ENCODE measurements at regions not wholly inside any gene's neighbourhood (a gene's known extent, or its start where the extent isn't known, plus 50 kb on each side); places are given as distances from the start of the nearest gene placed in this dataset.

DNA sequence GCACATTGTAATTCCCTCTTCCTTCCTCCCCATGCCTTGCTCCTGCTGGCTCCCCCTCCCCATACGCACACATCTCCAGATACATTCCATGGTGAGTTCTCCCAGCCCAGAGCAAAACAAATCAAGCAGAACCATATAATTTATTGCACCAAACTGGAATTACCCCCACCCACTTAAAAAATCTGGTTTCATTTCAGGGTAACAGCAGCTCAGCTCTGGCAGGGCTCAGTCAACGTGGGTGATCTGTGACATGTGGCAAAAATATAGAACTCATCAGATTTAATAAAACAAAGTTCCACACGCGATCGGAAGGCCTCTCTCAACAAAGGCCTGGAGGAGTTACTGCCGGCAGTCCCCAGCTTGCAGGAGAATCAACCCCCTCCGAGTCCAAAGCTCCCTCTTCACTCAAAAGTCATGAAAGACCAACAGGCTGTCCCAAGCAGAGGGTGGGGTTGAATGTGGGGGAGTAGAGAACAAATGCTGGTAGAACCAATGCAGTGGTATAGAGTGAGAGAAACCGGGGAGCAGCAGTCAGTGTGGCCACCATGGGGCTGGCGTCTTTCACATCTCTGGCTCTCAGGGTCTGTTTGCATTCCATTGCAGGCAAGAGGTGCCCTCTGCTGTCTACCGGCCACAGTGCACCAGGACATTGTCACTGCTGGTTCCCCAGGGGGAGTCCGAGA is 323.3 kb upstream of the NT5E start (continued):
- TF ChIP-seq, protein P1, sequence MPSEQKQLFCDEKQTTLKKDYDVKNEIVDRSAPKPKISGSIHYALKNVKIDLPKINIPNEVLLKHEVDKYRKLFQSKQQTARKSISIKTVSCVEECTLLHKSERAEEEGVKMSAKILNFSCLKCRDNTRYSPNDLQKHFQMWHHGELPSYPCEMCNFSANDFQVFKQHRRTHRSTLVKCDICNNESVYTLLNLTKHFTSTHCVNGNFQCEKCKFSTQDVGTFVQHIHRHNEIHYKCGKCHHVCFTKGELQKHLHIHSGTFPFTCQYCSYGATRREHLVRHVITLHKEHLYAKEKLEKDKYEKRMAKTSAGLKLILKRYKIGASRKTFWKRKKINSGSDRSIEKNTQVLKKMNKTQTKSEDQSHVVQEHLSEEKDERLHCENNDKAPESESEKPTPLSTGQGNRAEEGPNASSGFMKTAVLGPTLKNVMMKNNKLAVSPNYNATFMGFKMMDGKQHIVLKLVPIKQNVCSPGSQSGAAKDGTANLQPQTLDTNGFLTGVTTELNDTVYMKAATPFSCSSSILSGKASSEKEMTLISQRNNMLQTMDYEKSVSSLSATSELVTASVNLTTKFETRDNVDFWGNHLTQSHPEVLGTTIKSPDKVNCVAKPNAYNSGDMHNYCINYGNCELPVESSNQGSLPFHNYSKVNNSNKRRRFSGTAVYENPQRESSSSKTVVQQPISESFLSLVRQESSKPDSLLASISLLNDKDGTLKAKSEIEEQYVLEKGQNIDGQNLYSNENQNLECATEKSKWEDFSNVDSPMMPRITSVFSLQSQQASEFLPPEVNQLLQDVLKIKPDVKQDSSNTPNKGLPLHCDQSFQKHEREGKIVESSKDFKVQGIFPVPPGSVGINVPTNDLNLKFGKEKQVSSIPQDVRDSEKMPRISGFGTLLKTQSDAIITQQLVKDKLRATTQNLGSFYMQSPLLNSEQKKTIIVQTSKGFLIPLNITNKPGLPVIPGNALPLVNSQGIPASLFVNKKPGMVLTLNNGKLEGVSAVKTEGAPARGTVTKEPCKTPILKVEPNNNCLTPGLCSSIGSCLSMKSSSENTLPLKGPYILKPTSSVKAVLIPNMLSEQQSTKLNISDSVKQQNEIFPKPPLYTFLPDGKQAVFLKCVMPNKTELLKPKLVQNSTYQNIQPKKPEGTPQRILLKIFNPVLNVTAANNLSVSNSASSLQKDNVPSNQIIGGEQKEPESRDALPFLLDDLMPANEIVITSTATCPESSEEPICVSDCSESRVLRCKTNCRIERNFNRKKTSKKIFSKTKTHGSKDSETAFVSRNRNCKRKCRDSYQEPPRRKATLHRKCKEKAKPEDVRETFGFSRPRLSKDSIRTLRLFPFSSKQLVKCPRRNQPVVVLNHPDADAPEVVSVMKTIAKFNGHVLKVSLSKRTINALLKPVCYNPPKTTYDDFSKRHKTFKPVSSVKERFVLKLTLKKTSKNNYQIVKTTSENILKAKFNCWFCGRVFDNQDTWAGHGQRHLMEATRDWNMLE (tag by site-specific recombination; conservative IDR thresholded peaks at IDR 0.05; ENCODE audit: low read depth), result peak; percentile 41; the same call in 1 of the 2 replicates
- peak; percentile 40; the same call in 1 of the 2 replicates for TF ChIP-seq ZEB2 (tag by site-specific recombination; IDR thresholded peaks at IDR 0.05)
- TF ChIP-seq, protein P2, sequence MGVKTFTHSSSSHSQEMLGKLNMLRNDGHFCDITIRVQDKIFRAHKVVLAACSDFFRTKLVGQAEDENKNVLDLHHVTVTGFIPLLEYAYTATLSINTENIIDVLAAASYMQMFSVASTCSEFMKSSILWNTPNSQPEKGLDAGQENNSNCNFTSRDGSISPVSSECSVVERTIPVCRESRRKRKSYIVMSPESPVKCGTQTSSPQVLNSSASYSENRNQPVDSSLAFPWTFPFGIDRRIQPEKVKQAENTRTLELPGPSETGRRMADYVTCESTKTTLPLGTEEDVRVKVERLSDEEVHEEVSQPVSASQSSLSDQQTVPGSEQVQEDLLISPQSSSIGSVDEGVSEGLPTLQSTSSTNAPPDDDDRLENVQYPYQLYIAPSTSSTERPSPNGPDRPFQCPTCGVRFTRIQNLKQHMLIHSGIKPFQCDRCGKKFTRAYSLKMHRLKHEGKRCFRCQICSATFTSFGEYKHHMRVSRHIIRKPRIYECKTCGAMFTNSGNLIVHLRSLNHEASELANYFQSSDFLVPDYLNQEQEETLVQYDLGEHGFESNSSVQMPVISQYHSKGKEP (tag by site-specific recombination; IDR thresholded peaks at IDR 0.05), result peak; percentile 3; the same call in 1 of the 2 replicates
- TF ChIP-seq ZNF561 (tag by site-specific recombination; IDR thresholded peaks at IDR 0.05; ENCODE audit: borderline replicate concordance), result peak; percentile 47; the same call in 1 of the 2 replicates
- TF ChIP-seq REPIN1 (tag by site-specific recombination; IDR thresholded peaks at IDR 0.05; ENCODE audit: low read depth), result peak; percentile 33; the same call in 1 of the 2 replicates
- TF ChIP-seq ZNF391 (tag by site-specific recombination; IDR thresholded peaks at IDR 0.05; ENCODE audit: borderline replicate concordance, low read depth), result no peak
- TF ChIP-seq YY1 (tag by site-specific recombination; IDR thresholded peaks at IDR 0.05), result 0 out of 2 replicates have a peak, but pooled peaks have one; percentile 15
- no peak for TF ChIP-seq WT1 (tag by site-specific recombination; IDR thresholded peaks at IDR 0.05)
- TF ChIP-seq ZNF837 (tag by site-specific recombination; IDR thresholded peaks at IDR 0.05), result no peak
- TF ChIP-seq ZNF768 (tag by site-specific recombination; IDR thresholded peaks at IDR 0.05), result 0 out of 2 replicates have a peak, but pooled peaks have one; percentile 4
- TF ChIP-seq ZNF660 (tag by site-specific recombination; IDR thresholded peaks at IDR 0.05), result peak; percentile 85
- TF ChIP-seq ZNF354C (tag by site-specific recombination; IDR thresholded peaks at IDR 0.05; ENCODE audit: borderline replicate concordance, low read depth), result no peak
- TF ChIP-seq GLIS1 (tag by site-specific recombination; IDR thresholded peaks at IDR 0.05), result peak; percentile 39
- TF ChIP-seq MZF1 (tag by site-specific recombination; IDR thresholded peaks at IDR 0.05; ENCODE audit: borderline replicate concordance), result peak; percentile 34; the same call in 1 of the 2 replicates
- no peak for TF ChIP-seq ZNF155 (tag by site-specific recombination; IDR thresholded peaks at IDR 0.05)
- peak; percentile 69 for TF ChIP-seq ZBTB20 (tag by site-specific recombination; IDR thresholded peaks at IDR 0.05)
- no peak for TF ChIP-seq ZNF211 (tag by site-specific recombination; IDR thresholded peaks at IDR 0.05; ENCODE audit: low read depth)
- TF ChIP-seq TRIM28 (IDR thresholded peaks at IDR 0.05; ENCODE audit: borderline replicate concordance, low read length), result peak; percentile 87
- TF ChIP-seq ZNF335 (tag by site-specific recombination; conservative IDR thresholded peaks at IDR 0.05), result peak; percentile 44
- no peak for TF ChIP-seq ZNF510 (tag by site-specific recombination; IDR thresholded peaks at IDR 0.05; ENCODE audit: insufficient replicate concordance)
- TF ChIP-seq, protein P3, sequence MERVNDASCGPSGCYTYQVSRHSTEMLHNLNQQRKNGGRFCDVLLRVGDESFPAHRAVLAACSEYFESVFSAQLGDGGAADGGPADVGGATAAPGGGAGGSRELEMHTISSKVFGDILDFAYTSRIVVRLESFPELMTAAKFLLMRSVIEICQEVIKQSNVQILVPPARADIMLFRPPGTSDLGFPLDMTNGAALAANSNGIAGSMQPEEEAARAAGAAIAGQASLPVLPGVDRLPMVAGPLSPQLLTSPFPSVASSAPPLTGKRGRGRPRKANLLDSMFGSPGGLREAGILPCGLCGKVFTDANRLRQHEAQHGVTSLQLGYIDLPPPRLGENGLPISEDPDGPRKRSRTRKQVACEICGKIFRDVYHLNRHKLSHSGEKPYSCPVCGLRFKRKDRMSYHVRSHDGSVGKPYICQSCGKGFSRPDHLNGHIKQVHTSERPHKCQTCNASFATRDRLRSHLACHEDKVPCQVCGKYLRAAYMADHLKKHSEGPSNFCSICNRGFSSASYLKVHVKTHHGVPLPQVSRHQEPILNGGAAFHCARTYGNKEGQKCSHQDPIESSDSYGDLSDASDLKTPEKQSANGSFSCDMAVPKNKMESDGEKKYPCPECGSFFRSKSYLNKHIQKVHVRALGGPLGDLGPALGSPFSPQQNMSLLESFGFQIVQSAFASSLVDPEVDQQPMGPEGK (tag by site-specific recombination; IDR thresholded peaks at IDR 0.05), result 0 out of 2 replicates have a peak, but pooled peaks have one; percentile 6
- TF ChIP-seq, protein P4, sequence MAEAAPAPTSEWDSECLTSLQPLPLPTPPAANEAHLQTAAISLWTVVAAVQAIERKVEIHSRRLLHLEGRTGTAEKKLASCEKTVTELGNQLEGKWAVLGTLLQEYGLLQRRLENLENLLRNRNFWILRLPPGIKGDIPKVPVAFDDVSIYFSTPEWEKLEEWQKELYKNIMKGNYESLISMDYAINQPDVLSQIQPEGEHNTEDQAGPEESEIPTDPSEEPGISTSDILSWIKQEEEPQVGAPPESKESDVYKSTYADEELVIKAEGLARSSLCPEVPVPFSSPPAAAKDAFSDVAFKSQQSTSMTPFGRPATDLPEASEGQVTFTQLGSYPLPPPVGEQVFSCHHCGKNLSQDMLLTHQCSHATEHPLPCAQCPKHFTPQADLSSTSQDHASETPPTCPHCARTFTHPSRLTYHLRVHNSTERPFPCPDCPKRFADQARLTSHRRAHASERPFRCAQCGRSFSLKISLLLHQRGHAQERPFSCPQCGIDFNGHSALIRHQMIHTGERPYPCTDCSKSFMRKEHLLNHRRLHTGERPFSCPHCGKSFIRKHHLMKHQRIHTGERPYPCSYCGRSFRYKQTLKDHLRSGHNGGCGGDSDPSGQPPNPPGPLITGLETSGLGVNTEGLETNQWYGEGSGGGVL (tag by site-specific recombination; IDR thresholded peaks at IDR 0.05), result peak; percentile 85
- TF ChIP-seq ZXDB (tag by site-specific recombination; IDR thresholded peaks at IDR 0.05), result no peak
- peak; percentile 72 for TF ChIP-seq ZNF2 (tag by site-specific recombination; IDR thresholded peaks at IDR 0.05)
- TF ChIP-seq GLI2 (tag by site-specific recombination; IDR thresholded peaks at IDR 0.05; ENCODE audit: borderline replicate concordance, low read depth), result no peak
- TF ChIP-seq ZBTB48 (tag by site-specific recombination; IDR thresholded peaks at IDR 0.05), result peak; percentile 42; the same call in 1 of the 2 replicates
